ENCODE measurements at regions not wholly inside any gene's neighbourhood (a gene's known extent, or its start where the extent isn't known, plus 50 kb on each side); places are given as distances from the start of the nearest gene placed in this dataset.

- SMC1A ChIA-PET (ENCODE audit: uncharacterized antibody, unreplicated experiment) = no interaction called here
- Histone ChIP-seq H3K4me3 (no peak overlapping the region), H3K79me2 (ENCODE audit: control insufficient read depth, insufficient read depth, low read length) (no peaks in the 10 kb centered on the region), H3K9me3 (replicated peaks; ENCODE audit: control insufficient read depth, insufficient read depth, low read length) (no peaks in the 10 kb centered on the region), H3K4me2 (ENCODE audit: control insufficient read depth, insufficient read depth) (no peak overlapping the region), H4K20me1 (ENCODE audit: control insufficient read depth, insufficient read depth) (no peaks in the 10 kb centered on the region), H3K36me3 (ENCODE audit: control insufficient read depth in 2 of 2, insufficient read depth in 2 of 2, low read length in 1 of 2) (no peaks in the 10 kb centered on the region), H3K4me1 (ENCODE audit: control insufficient read depth, insufficient read depth, low read length) (no peaks in the 10 kb centered on the region), H3K27me3 (replicated peaks in 1 of 2; ENCODE audit: control insufficient read depth in 2 of 2, insufficient read depth in 2 of 2, low read length in 1 of 2) (no peaks in the 10 kb centered on the region), H3K9ac (ENCODE audit: control insufficient read depth, insufficient read depth, low read length) (no peak overlapping the region), H2AFZ (ENCODE audit: control insufficient read depth, low read depth, low read length) (no peak overlapping the region), H3K27ac (ENCODE audit: control insufficient read depth, insufficient read depth) (no peak overlapping the region)
- DNase-seq (ENCODE audit: low read depth, low spot score) (no peak), ATAC-seq (no peak), FAIRE-seq (no peak)
- WGBS (ENCODE audit: insufficient coverage, insufficient replicate concordance, low lambda C conversion rate, missing lambda C conversion rate) = 46% methylated on average over 6 of the region's 6 CpGs
- in situ Hi-C loops (cut with MboI) (no loop called here), intact Hi-C loops (cut with micrococcal nuclease; ENCODE audit: unreplicated experiment) (no loop called here)
- no peak for TF ChIP-seq ZNF207 (IDR thresholded peaks at IDR 0.05; ENCODE audit: borderline replicate concordance)
- no peak for TF ChIP-seq ASH2L (IDR thresholded peaks at IDR 0.05; ENCODE audit: borderline replicate concordance, low read depth)
- no peak for TF ChIP-seq POLR2A (IDR thresholded peaks at IDR 0.05; ENCODE audit: low read depth, low read length)
- TF ChIP-seq SIN3A (IDR thresholded peaks at IDR 0.05; ENCODE audit: low read depth, low read length) = no peak
- no peak for TF ChIP-seq TCF12 (IDR thresholded peaks at IDR 0.05; ENCODE audit: low read depth, low read length)
- no peak for TF ChIP-seq MAX (IDR thresholded peaks at IDR 0.05; ENCODE audit: low read depth, low read length)
- no peak for TF ChIP-seq HDAC6 (IDR thresholded peaks at IDR 0.05; ENCODE audit: unreplicated experiment)
- no peak for TF ChIP-seq STAT3 (IDR thresholded peaks at IDR 0.05; ENCODE audit: low read depth, low read length)
- TF ChIP-seq SMAD1 (IDR thresholded peaks at IDR 0.05; ENCODE audit: low read depth, partially characterized antibody) = no peak
- TF ChIP-seq HSF1 (IDR thresholded peaks at IDR 0.05; ENCODE audit: low read depth, low read length) = no peak
- no peak for TF ChIP-seq PML (IDR thresholded peaks at IDR 0.05; ENCODE audit: low read length)
- TF ChIP-seq BMI1 (IDR thresholded peaks at IDR 0.05; ENCODE audit: borderline replicate concordance) = no peak
- no peak for TF ChIP-seq NR2F1 (conservative IDR thresholded peaks at IDR 0.05)
- no peak for TF ChIP-seq ZSCAN29 (IDR thresholded peaks at IDR 0.05)
- no peak for TF ChIP-seq SIX5 (IDR thresholded peaks at IDR 0.05; ENCODE audit: low read depth, low read length, severe bottlenecking)
- no peak for TF ChIP-seq MLLT1 (IDR thresholded peaks at IDR 0.05)
- no peak for TF ChIP-seq CHD1 (IDR thresholded peaks at IDR 0.05; ENCODE audit: low read depth, low read length)
- TF ChIP-seq IRF3 (IDR thresholded peaks at IDR 0.05) = no peak
- TF ChIP-seq MYC (IDR thresholded peaks at IDR 0.05; ENCODE audit: insufficient read depth, insufficient read length, insufficient replicate concordance, low read length, severe bottlenecking) = no peak
- BruUV-seq (replicated peaks) = no TSS peak
- POLR2A ChIA-PET = no interaction called here
- CTCF ChIA-PET = no interaction called here
- RAD21 ChIA-PET (ENCODE audit: unreplicated experiment) = no interaction called here
Measured at GRCh38 chr14:87179936-87180335, 813.0 kb downstream of the GALC start.
